HuH-7.5 (cell line): ENCODE measurements at regions not wholly inside any gene's neighbourhood (a gene's known extent, or its start where the extent isn't known, plus 50 kb on each side); places are given as distances from the start of the nearest gene placed in this dataset.
"Not testable (repeated sequence)": the region's sequence is repeated elsewhere in the genome, so short reads cannot be mapped to it uniquely, and the experiment has no call there.

ENCODE experiments used
- DNase-seq: peaks from one replicate; pipeline ENCODE4 v3.0.0; 2011; ENCODE audit warnings: low spot score

- no peak for DNase-seq
These were observed 142.4 kb downstream of the ZFP64 start for GRCh38 chr20:52049001-52049731.

- DNase-seq = no peak
These were observed 143.5 kb downstream of the ZFP64 start for GRCh38 chr20:52047811-52048764.

- DNase-seq = no peak
These were observed 149.6 kb downstream of the ZFP64 start for GRCh38 chr20:52041966-52042365.

GRCh38 chr20:52039790-52040189, 151.8 kb downstream of the ZFP64 start:
- DNase-seq = no peak

GRCh38 chr20:52038632-52039031, 152.9 kb downstream of the ZFP64 start:
- not testable (repeated sequence) for DNase-seq

GRCh38 chr20:52037370-52037769, 154.2 kb downstream of the ZFP64 start:
- no peak for DNase-seq

GRCh38 chr20:52035977-52036376, 155.6 kb downstream of the ZFP64 start:
- DNase-seq = no peak

GRCh38 chr20:52035498-52035897, 156.1 kb downstream of the ZFP64 start:
- no peak for DNase-seq

- DNase-seq = no peak
These were observed 157.0 kb downstream of the ZFP64 start for GRCh38 chr20:52034581-52034980.

GRCh38 chr20:52033313-52033712, 158.3 kb downstream of the ZFP64 start:
- DNase-seq = peak; percentile 28

- not testable (repeated sequence) for DNase-seq
These were observed 159.3 kb downstream of the ZFP64 start for GRCh38 chr20:52032304-52032683.

GRCh38 chr20:52031563-52032303, 159.8 kb downstream of the ZFP64 start:
- DNase-seq = peak; percentile 35

- no peak for DNase-seq
These were observed 160.4 kb downstream of the ZFP64 start for GRCh38 chr20:52031206-52031562.

- DNase-seq = not testable (repeated sequence)
These were observed 162.4 kb downstream of the ZFP64 start for GRCh38 chr20:52029129-52029528.

- DNase-seq = no peak
These were observed 165.6 kb downstream of the ZFP64 start for GRCh38 chr20:52025938-52026337.

- DNase-seq = no peak
These were observed 172.3 kb downstream of the ZFP64 start for GRCh38 chr20:52019313-52019712.

- DNase-seq = no peak
These were observed 173.8 kb downstream of the ZFP64 start for GRCh38 chr20:52017669-52018317.

- DNase-seq = no peak
These were observed 175.6 kb downstream of the ZFP64 start for GRCh38 chr20:52016022-52016421.

- DNase-seq = no peak
These were observed 176.4 kb downstream of the ZFP64 start for GRCh38 chr20:52015155-52015554.

GRCh38 chr20:52012079-52012478, 179.5 kb downstream of the ZFP64 start:
- no peak for DNase-seq

- no peak for DNase-seq
These were observed 180.5 kb downstream of the ZFP64 start for GRCh38 chr20:52011093-52011492.

- no peak for DNase-seq
These were observed 181.0 kb downstream of the ZFP64 start for GRCh38 chr20:52010541-52010940.
